ENCODE measurements at regions not wholly inside any gene's neighbourhood (a gene's known extent, or its start where the extent isn't known, plus 50 kb on each side); places are given as distances from the start of the nearest gene placed in this dataset.

- TF ChIP-seq FOXJ3 (CRISPR knock-in tag; IDR thresholded peaks at IDR 0.05) (no peak), JUND (IDR thresholded peaks at IDR 0.05) (no peak), SIN3A (IDR thresholded peaks at IDR 0.05; ENCODE audit: borderline replicate concordance, low read depth, low read length) (no peak), NRF1 (IDR thresholded peaks at IDR 0.05; ENCODE audit: low read depth, low read length) (no peak), GATA2 (CRISPR knock-in tag; IDR thresholded peaks at IDR 0.05) (no peak)
Measured at GRCh38 chr11:127340438-127340837, 339.9 kb upstream of the KIRREL3 start (continued).

GRCh38 chr11:127339376-127339775 lies 338.8 kb upstream of the KIRREL3 start:
- WGBS (ENCODE audit: low lambda C conversion rate), result 38% methylated on average over 1 of the region's 1 CpG
- POLR2A ChIA-PET, result no interaction called here
- H3K4me1 ChIP-seq (ENCODE audit: control insufficient read depth in 1 of 2, insufficient read depth in 2 of 2, low read depth in 1 of 2, low read length in 1 of 2), result no peaks in the 10 kb centered on the region
- DNase-seq, result no peak
- no peaks in the 10 kb centered on the region for H3K36me3 ChIP-seq (replicated peaks in 1 of 2; ENCODE audit: control insufficient read depth in 1 of 2, insufficient read depth in 2 of 2, low read length in 1 of 2)
- H4K20me1 ChIP-seq (ENCODE audit: insufficient read depth), result no peaks in the 10 kb centered on the region
- H3K79me2 ChIP-seq (ENCODE audit: insufficient read depth), result no peaks in the 10 kb centered on the region
- H3F3A ChIP-seq (replicated peaks; ENCODE audit: insufficient read depth), result no peaks in the 10 kb centered on the region
- no peak overlapping the region for H2AFZ ChIP-seq (ENCODE audit: low read depth)
- H3K27me3 ChIP-seq (ENCODE audit: insufficient read depth), result no peaks in the 10 kb centered on the region
- CTCF ChIA-PET, result interaction anchor here (0.9 kb wide), 1 partner anchor 880 kb away, joined by 3 read pairs; no protein-coding TSS in a partner anchor
- no peaks in the 10 kb centered on the region for H3K9me3 ChIP-seq
- H3K4me3 ChIP-seq (ENCODE audit: low read depth in 2 of 2, low read length in 1 of 2), result no peak overlapping the region
- H3K9me2 ChIP-seq, result no peaks in the 10 kb centered on the region
- no peak for TF ChIP-seq EZH2phosphoT487 (IDR thresholded peaks at IDR 0.05; ENCODE audit: borderline replicate concordance, low read depth)
- H3K27ac ChIP-seq (ENCODE audit: low read depth in 2 of 2, low read length in 1 of 2), result no peak overlapping the region
- no peak overlapping the region for H3K9ac ChIP-seq
- H3K4me2 ChIP-seq, result no peak overlapping the region

- no peaks in the 10 kb centered on the region for H3K27me3 ChIP-seq (ENCODE audit: insufficient read depth)
- no peaks in the 10 kb centered on the region for H4K20me1 ChIP-seq (ENCODE audit: insufficient read depth)
- ChIA-PET POLR2A (no interaction called here), CTCF (interaction anchor here (1.4 kb wide), 1 partner anchor 155 kb away, joined by 3 read pairs; no protein-coding TSS in a partner anchor)
- no peak overlapping the region for H3K9ac ChIP-seq
- H3K4me2 ChIP-seq, result no peak overlapping the region
- H3K36me3 ChIP-seq (replicated peaks in 1 of 2; ENCODE audit: control insufficient read depth in 1 of 2, insufficient read depth in 2 of 2, low read length in 1 of 2), result no peaks in the 10 kb centered on the region
- no peaks in the 10 kb centered on the region for H3F3A ChIP-seq (replicated peaks; ENCODE audit: insufficient read depth)
- H3K9me3 ChIP-seq, result no peaks in the 10 kb centered on the region
- H3K4me3 ChIP-seq (ENCODE audit: low read depth in 2 of 2, low read length in 1 of 2), result no peak overlapping the region
- H3K27ac ChIP-seq (ENCODE audit: low read depth in 2 of 2, low read length in 1 of 2), result no peak overlapping the region
- no peak overlapping the region for H2AFZ ChIP-seq (ENCODE audit: low read depth)
- WGBS (ENCODE audit: low lambda C conversion rate), result 27% methylated on average over 6 of the region's 6 CpGs
- H3K4me1 ChIP-seq (ENCODE audit: control insufficient read depth in 1 of 2, insufficient read depth in 2 of 2, low read depth in 1 of 2, low read length in 1 of 2), result no peaks in the 10 kb centered on the region
- TF ChIP-seq FOSL2 (IDR thresholded peaks at IDR 0.05; ENCODE audit: borderline replicate concordance, low read depth), result no peak
- TF ChIP-seq TEAD4 (IDR thresholded peaks at IDR 0.05; ENCODE audit: borderline replicate concordance, insufficient read depth), result no peak
- TF ChIP-seq TAF1 (IDR thresholded peaks at IDR 0.05; ENCODE audit: borderline replicate concordance, low read depth, low read length), result no peak
- TF ChIP-seq CTCF (IDR thresholded peaks at IDR 0.05), result no peak
- no peak for TF ChIP-seq EP300 (IDR thresholded peaks at IDR 0.05; ENCODE audit: borderline replicate concordance in 1 of 2, low read depth in 1 of 2, low read length in 1 of 2)
- no peaks in the 10 kb centered on the region for H3K79me2 ChIP-seq (ENCODE audit: insufficient read depth)
- no peaks in the 10 kb centered on the region for H3K9me2 ChIP-seq
- DNase-seq, result no peak
Measured at GRCh38 chr11:127338380-127339259, 338.1 kb upstream of the KIRREL3 start.

All from SK-N-SH (cell line).